ENCODE measurements at regions not wholly inside any gene's neighbourhood (a gene's known extent, or its start where the extent isn't known, plus 50 kb on each side); places are given as distances from the start of the nearest gene placed in this dataset.

- TF ChIP-seq EZH2 (IDR thresholded peaks at IDR 0.05; ENCODE audit: borderline replicate concordance, low read depth, low read length, severe bottlenecking) (no peak), CTCF (IDR thresholded peaks at IDR 0.05; ENCODE audit: borderline replicate concordance, extremely low read depth, low read length, poor library complexity, severe bottlenecking) (no peak)
Observed at GRCh38 chr6:99016355-99016754, 68.6 kb upstream of the FBXL4 start.
